OCI-LY7 (cell line): ENCODE measurements at regions not wholly inside any gene's neighbourhood (a gene's known extent, or its start where the extent isn't known, plus 50 kb on each side); places are given as distances from the start of the nearest gene placed in this dataset.

Experiments used
- BruUV-seq: library from RNA; stranded (reverse); fragments of 400-500 nt; replicated peaks from 2 replicates; lab custom pipeline; 2021; lab: Mats Ljungman, UMichigan
- CTCF ChIA-PET: fragments of 300-600 bp; sonication (Branson Sonifier 250); formaldehyde crosslinking; loops from one replicate; lab custom pipeline; 2022; ENCODE audit warnings: antibody characterized with exemption; ENCODE audit not compliant: unreplicated experiment; lab: Charles Lee
- POLR2A ChIA-PET: fragments of 300-600 bp; sonication (Branson Sonifier 250); formaldehyde crosslinking; loops from one replicate; lab custom pipeline; 2022; ENCODE audit warnings: antibody characterized with exemption; lab: Charles Lee
- DNase-seq: peaks from one replicate; pipeline ENCODE4 v3.0.0-alpha.2; 2015; ENCODE audit warnings: low spot score
- H2AFZ ChIP-seq: fragments of 200-600 bp; sonication (generic), shearing (Covaris generic); 2 replicates; pipeline ENCODE4 v1.6.1; 2014; ENCODE audit warnings: mild to moderate bottlenecking, antibody characterized with exemption, low read length, moderate library complexity
- H3K27ac ChIP-seq: fragments of 200-600 bp; sonication (generic); 2 replicates; pipeline ENCODE4 v1.5.1; 2014; ENCODE audit warnings: mixed run types, low read depth, mild to moderate bottlenecking, moderate library complexity, low read length, inconsistent platforms; ENCODE audit not compliant: poor library complexity, severe bottlenecking
- H3K36me3 ChIP-seq: fragments of 200-600 bp; sonication (generic); 2 replicates; pipeline ENCODE4 v1.6.1; 2014; ENCODE audit warnings: mild to moderate bottlenecking, antibody characterized with exemption, low read length, moderate library complexity, mixed read lengths; ENCODE audit not compliant: insufficient read depth
- H3K4me1 ChIP-seq: fragments of 200-600 bp; sonication (generic); 2 replicates; pipeline ENCODE4 v1.5.1; 2014; ENCODE audit warnings: mild to moderate bottlenecking, low read length; ENCODE audit not compliant: insufficient read depth, poor library complexity, severe bottlenecking
- H3K4me2 ChIP-seq: fragments of 200-600 bp; sonication (generic); 2 replicates; pipeline ENCODE4 v1.6.1; 2014; ENCODE audit warnings: mild to moderate bottlenecking, low read length
- H3K4me3 ChIP-seq: fragments of 200-600 bp; sonication (generic); 2 replicates; pipeline ENCODE4 v1.5.1; 2014; ENCODE audit warnings: mild to moderate bottlenecking, low read depth, low read length; ENCODE audit not compliant: poor library complexity, severe bottlenecking
- H3K79me2 ChIP-seq: fragments of 200-600 bp; sonication (generic); 2 replicates; pipeline ENCODE4 v1.6.1; 2016; ENCODE audit warnings: low read depth, mild to moderate bottlenecking, low read length, moderate library complexity, mixed read lengths; ENCODE audit not compliant: insufficient read depth
- H3K9me2 ChIP-seq: fragments of 200-600 bp; sonication (generic); 2 replicates; pipeline ENCODE4 v1.6.1; 2016; ENCODE audit warnings: mild to moderate bottlenecking, low read length, mixed read lengths; ENCODE audit not compliant: insufficient read depth
- H3K9me3 ChIP-seq: fragments of 200-600 bp; sonication (generic); 2 replicates; pipeline ENCODE4 v1.6.1; 2014; ENCODE audit warnings: mild to moderate bottlenecking, mixed run types, low read length, mixed read lengths
- H4K20me1 ChIP-seq: fragments of 200-600 bp; sonication (generic); 2 replicates; pipeline ENCODE4 v1.6.1; 2014; ENCODE audit warnings: mild to moderate bottlenecking, antibody characterized with exemption, low read length, moderate library complexity, mixed read lengths; ENCODE audit not compliant: insufficient read depth
- CTCF ChIP-seq: fragments of 200-600 bp; sonication (generic); conservative IDR thresholded peaks from 2 replicates; pipeline ENCODE4 v1.5.1; 2014; ENCODE audit warnings: mild to moderate bottlenecking, antibody characterized with exemption, low read length, moderate library complexity, mixed read lengths
- EZH2phosphoT487 ChIP-seq: fragments of 200-600 bp; sonication (generic); IDR thresholded peaks from 2 replicates; pipeline ENCODE4 v1.6.1; 2018; ENCODE audit warnings: low read depth, borderline replicate concordance, mild to moderate bottlenecking, mixed run types, antibody characterized with exemption, low read length, moderate library complexity, mixed read lengths
- intact Hi-C: fragments of 100-400 bp; cut with micrococcal nuclease; formaldehyde crosslinking; loops from one replicate; pipeline ENCODE4 v1.10.0; 2022; ENCODE audit not compliant: unreplicated experiment

GRCh38 chr2:60302377-60303126 is 250.9 kb downstream of the BCL11A start:
- Histone ChIP-seq H3K79me2 (no peaks in the 10 kb centered on the region), H3K4me2 (0 out of 2 replicates have a peak overlapping the region, but pooled peaks have one; percentile 15), H3K4me1 (peaks cover 50% of the 10 kb centered on the region), H4K20me1 (no peaks in the 10 kb centered on the region), H3K9me2 (no peaks in the 10 kb centered on the region), H3K4me3 (no peak overlapping the region), H3K9me3 (no peaks in the 10 kb centered on the region), H3K36me3 (no peaks in the 10 kb centered on the region), H3K27ac (no peak overlapping the region), H2AFZ (peak overlapping the region; percentile 38; the same call in 1 of the 2 replicates)
- BruUV-seq, result no TSS peak
- ChIA-PET POLR2A (interaction anchor here (0.5 to 5.4 kb wide), 9 partner anchors 9 to 257 kb away, joined by 3 to 28 read pairs (median 5); no protein-coding TSS in a partner anchor), CTCF (interaction anchor here (1.0 kb wide), 1 partner anchor 13 kb away, joined by 3 read pairs; no protein-coding TSS in a partner anchor)
- intact Hi-C loops, result no loop called here
- DNase-seq, result peak; percentile 49
- TF ChIP-seq EZH2phosphoT487, result no peak
- peak; percentile 66 for TF ChIP-seq CTCF

- intact Hi-C loops, result no loop called here
- no peak overlapping the region for H2AFZ ChIP-seq
- H3K36me3 ChIP-seq, result no peaks in the 10 kb centered on the region
- no peak overlapping the region for H3K27ac ChIP-seq
- no peaks in the 10 kb centered on the region for H3K79me2 ChIP-seq
- no peak overlapping the region for H3K4me2 ChIP-seq
- no peak overlapping the region for H3K4me3 ChIP-seq
- ChIA-PET POLR2A (interaction anchor here (0.5 to 5.2 kb wide), 7 partner anchors 8 to 339 kb away, joined by 3 to 28 read pairs (median 5); no protein-coding TSS in a partner anchor), CTCF (no interaction called here)
- H3K9me2 ChIP-seq, result no peaks in the 10 kb centered on the region
- no peaks in the 10 kb centered on the region for H4K20me1 ChIP-seq
- DNase-seq, result no peak
- H3K9me3 ChIP-seq, result no peaks in the 10 kb centered on the region
- TF ChIP-seq EZH2phosphoT487 (no peak), CTCF (no peak)
- BruUV-seq, result no TSS peak
- peaks cover 42% of the 10 kb centered on the region for H3K4me1 ChIP-seq
Measured at GRCh38 chr2:60301726-60302125, 251.7 kb downstream of the BCL11A start.

- Histone ChIP-seq H3K79me2 (no peaks in the 10 kb centered on the region), H3K9me3 (no peaks in the 10 kb centered on the region), H3K27ac (no peak overlapping the region), H3K9me2 (no peaks in the 10 kb centered on the region), H3K4me3 (no peak overlapping the region), H3K4me1 (peaks cover 18% of the 10 kb centered on the region), H4K20me1 (no peaks in the 10 kb centered on the region), H3K4me2 (no peak overlapping the region), H2AFZ (no peak overlapping the region), H3K36me3 (no peaks in the 10 kb centered on the region)
- intact Hi-C loops, result no loop called here
- ChIA-PET POLR2A (interaction anchor here (0.7 to 5.2 kb wide), 3 partner anchors 10 to 90 kb away, joined by 3 to 28 read pairs (median 3); no protein-coding TSS in a partner anchor), CTCF (no interaction called here)
- no TSS peak for BruUV-seq
- TF ChIP-seq CTCF (no peak), EZH2phosphoT487 (no peak)
- no peak for DNase-seq
Measured at GRCh38 chr2:60299179-60299578, 254.3 kb downstream of the BCL11A start.
